HG02623 (cell line): ENCODE measurements at regions not wholly inside any gene's neighbourhood (a gene's known extent, or its start where the extent isn't known, plus 50 kb on each side); places are given as distances from the start of the nearest gene placed in this dataset.

Experiments used
- ATAC-seq: cut with Tn5 transposase; IDR thresholded peaks from one replicate; pipeline ENCODE4 v1.9.1; 2021; ENCODE audit warnings: moderate library complexity; ENCODE audit not compliant: unreplicated experiment

DNA sequence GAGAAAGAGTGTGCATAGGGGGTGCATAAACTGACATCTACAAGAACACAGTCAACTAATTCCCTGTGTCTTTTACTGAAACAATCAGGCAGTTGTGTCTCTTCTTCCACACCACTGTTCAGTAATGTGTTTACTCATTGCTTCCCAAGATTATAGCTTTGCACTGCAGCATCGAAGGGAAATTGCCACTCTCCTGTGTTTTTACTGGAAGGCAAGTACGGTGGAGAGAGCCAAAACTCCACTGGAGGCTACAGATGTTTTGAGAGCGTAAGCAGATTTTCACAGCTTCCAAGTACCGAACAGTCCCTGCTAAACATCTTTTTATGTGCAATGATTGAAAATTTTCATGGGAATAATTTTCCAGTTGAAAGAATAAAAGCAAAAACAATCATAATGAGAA is 510.5 kb upstream of the AKR1E2 start:
- no peak for ATAC-seq

DNA sequence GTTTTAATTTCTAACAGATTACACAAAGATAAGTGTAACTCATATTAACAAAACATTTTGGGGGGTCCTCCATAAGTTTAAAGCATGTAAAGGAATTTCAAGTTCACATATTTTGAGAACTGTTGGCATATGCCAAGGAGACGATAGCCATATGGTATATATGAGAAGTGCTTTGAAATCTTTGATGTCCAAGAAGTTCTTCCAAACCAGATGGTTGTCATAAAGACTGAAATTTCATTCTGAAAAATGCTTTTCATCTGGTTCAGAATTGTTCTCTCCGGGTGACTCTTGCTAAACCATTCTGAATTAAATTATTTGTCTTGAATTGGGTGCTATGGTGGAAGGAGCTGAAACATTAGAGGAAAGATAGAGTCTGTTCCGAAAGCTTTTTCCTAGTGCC is 513.0 kb upstream of the AKR1E2 start:
- ATAC-seq = no peak

DNA sequence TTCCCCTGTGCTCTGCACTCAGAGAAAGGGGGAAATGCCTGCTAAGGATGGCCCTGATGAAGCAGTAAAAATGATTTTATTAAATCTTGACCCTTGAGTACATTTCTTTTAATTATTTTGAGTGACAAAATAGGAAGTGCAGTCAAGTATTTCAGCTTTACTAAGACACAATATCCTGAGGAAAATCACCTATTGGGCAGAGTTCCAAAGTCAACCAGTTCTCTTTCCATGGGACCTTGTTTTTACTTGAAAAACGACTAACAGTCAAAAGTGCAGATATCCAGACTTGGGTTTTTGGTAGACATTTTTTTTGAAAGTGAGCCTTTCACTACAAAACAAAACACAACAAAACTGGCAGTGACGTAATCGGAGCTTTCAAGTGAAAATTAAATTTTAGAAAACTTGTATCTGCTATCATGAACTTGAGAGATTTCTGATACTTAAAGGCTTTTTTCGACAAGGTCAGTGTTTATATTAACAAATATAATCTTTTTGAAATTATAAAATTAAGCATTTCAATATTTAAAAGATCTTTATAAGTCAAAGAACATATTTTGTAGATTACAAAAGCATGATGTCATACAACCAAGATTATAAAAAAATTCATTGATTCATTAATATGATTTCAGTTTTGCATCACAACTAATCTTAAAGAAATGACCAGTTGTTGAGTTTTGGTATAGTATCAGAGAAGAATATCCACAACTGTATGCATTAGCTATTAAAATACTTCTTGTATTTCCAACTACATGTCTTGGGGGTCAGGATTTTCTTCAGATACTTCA is 513.8 kb upstream of the AKR1E2 start:
- no peak for ATAC-seq

DNA sequence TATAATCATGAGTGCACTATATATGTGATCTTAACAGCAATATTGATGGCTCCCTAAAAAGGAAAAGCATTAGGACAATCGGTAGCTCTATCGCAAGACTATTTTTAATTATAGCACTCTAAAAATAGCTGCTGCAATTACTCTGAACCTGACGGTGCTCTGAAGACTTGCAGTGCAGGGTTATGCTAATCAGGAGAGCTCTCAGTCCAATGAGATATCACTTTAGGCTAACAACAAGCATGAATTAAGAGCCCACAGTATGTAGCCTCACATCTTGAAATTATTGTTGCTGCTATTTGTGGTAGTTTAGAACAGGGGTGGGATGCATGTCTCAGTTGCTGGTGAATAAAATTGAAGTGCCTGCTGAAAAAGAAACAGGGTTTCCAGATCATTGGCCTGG is 515.8 kb upstream of the AKR1E2 start:
- ATAC-seq = no peak

- ATAC-seq = no peak
Observed at GRCh38 chr10:4307910-4308309, 518.1 kb upstream of the AKR1E2 start.

DNA sequence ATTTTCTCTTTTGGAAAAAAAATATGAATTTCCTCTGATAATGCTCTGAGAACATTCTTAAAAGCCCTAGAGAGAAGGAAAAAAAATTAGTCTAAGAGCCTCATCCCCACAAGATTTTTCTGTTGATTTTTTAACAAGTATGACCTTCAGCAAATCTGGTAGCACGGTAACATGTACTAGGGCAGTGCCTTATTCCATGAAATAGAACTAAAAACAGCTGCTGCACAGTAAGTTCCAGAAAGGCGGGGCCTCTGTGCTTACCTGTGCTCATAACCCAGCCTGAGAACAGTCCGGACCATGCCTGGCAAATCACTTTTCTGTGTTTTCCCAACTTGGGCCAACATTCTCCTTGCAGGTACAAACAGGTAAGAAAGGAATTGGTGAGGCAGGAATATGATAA is 519.1 kb upstream of the AKR1E2 start:
- ATAC-seq = no peak

GRCh38 chr10:4303045-4303444 is 518.0 kb upstream of the KLF6 start:
- ATAC-seq = no peak

DNA sequence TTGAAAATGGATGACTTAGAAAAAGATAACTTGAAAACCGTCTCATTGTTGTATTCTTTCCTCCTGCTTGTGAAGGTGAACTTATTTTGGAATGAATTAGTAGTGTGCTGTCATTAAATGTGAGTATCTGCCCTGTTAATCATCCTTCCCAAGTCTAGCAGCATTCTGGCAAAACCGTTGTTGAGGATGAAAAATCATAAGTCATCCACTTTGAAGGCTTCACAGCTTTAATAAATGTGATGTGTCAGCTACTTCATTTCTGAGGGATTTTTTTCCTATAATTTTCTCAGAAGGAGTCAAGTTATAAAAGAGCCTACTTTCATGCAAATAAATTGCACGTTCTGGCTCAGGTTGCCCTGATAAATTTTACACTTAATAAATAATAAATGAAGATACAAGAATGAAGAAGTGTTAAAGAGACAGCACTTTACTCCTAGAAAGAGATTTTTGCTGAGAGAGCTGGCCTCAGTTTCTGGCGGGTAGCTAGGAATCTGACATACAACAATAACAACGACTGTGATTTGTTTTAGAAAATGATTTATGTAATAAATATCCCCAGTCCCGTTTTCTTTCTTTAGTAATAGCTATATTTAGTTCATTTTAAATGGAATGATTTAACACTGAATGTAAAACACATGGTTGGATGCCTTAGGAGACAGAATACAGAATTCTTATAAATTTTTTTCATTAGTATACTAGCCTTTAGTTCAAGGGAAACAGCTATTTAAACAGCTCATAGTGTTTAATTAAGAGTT is 516.5 kb upstream of the KLF6 start:
- no peak for ATAC-seq

GRCh38 chr10:4296161-4296560 is 511.2 kb upstream of the KLF6 start:
- no peak for ATAC-seq

GRCh38 chr10:4294996-4295792 is 510.2 kb upstream of the KLF6 start:
- ATAC-seq = no peak

DNA sequence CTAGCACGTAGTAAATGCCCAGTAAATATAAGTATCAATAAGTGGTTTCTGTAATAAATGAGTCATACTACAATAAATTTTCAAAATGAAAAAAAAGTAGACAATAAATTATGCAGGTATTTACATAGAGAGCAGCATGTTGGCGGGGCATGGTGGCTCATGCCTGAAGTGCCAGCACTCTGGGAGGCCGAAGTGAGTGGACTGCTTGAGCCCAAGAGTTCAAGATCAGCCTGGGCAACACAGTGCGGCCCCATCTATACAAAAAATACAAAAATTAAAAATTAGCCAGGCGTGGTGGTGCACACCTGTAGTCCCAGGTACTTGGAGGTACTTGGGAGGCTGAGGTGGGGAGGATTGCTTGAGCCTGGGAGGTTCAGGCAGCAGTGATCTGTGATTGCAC is 509.3 kb upstream of the KLF6 start:
- no peak for ATAC-seq

DNA sequence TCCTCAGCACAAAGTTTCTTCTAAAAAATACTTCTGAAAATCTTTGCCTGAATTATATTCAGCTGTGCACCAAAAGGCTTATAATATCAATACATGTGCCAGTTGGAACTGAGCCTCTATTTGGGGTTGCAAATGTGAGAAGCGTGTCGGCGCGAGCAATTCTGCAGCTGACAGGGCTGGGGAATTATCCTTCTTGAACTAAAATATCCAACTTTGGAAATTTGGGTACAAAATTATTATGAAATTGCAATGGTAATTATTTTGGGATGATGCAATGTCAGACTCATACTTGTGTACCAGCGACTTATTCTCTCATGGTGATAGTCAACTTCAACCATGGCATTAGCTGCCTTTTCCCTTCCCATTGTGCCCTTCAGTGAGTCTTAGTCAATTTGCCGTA is 507.0 kb upstream of the KLF6 start:
- no peak for ATAC-seq

DNA sequence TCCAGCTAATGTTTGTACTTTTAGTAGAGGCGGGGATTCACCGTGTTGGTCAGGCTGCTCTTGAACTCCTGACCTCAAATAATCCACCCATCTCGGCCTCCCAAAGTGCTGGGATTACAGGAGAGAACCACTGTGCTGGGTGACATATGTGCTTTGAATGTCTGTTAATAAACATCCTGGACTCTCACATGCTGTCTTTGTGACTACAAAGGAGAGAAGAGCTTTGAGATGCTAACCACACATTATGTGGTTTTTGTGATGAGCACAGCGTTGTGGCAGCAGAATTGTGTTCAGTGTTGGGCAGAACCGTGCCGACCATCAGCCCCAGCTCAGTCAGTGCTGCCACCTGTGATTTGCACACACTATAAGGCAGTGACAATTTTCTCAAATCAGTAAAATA is 500.1 kb upstream of the KLF6 start:
- no peak for ATAC-seq

DNA sequence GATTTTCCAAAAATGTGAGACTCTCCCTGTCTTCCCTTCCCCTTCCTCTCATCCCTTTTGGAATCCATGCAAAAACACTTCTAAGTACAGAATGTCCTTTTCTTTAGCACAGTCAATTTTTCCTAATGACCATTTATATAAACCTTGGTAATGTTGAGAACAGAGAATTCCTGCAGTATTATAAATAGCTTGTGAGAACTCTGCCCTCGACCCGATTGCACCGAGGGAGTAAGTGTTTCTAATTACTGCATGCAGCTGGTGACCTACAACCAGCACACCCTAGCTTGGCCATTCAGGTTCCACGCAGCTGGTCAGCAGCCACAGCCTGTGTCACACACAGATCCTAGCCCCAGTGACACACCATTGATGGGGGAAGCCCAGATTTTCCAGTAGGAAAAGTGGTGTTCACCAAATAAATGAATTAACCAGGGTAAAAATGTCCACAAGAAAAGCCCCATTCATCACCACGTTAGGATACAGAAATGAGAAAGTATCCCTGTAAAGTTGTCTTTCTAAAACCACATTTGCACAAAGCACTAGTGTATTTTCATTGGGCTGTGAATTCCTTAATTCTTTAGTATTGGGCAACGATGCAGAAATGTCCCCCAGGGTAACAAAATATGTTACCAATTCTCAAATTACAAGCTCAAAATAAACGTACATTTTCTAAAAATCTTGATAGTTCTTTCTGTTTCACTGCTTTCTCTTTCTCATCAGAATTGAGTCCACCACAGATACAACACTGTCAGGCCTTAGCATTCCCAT is 499.0 kb upstream of the KLF6 start:
- ATAC-seq = no peak

GRCh38 chr10:4282496-4282895 is 497.5 kb upstream of the KLF6 start:
- ATAC-seq = no peak

GRCh38 chr10:4281190-4281825 is 496.3 kb upstream of the KLF6 start:
- no peak for ATAC-seq

DNA sequence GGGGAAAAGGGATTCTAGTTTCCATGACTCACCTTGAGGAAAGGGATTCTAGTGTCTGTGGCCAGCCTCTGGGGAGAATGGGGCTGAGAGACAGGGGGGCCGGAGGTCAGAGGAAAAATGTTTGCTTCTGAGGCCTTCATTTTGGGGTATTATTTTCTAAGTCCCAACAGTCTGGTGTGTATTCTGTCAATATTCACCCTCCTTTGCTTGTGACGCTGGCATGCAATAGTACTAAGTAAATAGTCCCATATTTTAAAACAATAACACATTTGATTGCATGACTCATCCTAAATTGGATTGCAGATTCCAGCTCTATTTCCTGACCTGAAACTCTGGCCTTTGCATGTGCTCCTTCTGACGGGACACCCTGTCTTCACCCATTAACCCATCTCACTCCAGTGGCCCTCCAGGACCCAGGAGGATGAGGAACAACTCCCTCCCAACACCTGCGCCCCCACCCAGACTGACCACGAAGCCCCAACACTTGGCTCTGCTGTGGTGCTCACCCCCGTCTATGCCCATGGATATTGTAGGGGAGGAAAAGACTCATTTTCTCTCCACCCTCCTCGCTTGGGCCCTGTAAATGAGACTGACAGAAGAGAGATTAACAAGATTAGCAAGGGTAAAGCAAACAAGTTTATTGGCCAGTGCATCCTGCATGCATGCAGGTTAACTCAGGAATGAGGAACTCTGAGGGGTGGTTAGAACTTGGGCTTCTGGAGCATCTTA is 495.6 kb upstream of the KLF6 start:
- ATAC-seq = no peak

GRCh38 chr10:4279655-4280054 is 494.6 kb upstream of the KLF6 start:
- no peak for ATAC-seq

DNA sequence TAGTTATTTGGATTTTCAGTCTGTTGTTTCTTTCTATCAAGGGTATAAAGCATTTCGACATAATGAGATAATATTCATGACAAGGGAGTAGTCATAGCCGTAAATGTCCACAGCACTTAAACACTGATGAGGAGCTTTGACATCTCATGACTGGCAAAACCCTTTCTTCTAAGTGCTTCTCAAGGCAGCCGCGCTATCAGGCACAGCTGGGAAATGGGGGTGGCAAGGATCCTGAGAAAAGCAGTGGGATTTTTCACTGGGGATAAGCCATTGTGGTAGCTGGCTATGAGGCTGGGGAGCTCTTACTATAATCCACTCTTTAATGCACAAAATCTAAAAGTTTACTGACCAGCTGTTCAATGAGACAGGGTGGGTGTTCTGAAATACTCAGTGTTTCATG is 493.2 kb upstream of the KLF6 start:
- ATAC-seq = no peak

- ATAC-seq = no peak
Observed at GRCh38 chr10:4276151-4276550, 491.1 kb upstream of the KLF6 start.
